ENCODE measurements at regions not wholly inside any gene's neighbourhood (a gene's known extent, or its start where the extent isn't known, plus 50 kb on each side); places are given as distances from the start of the nearest gene placed in this dataset.

GRCh38 chr11:45089251-45089650 is 57.2 kb upstream of the PRDM11 start:
- no peak for DNase-seq (ENCODE audit: low read depth in 2 of 3, low spot score in 2 of 3)

GRCh38 chr11:45089676-45090499 is 56.6 kb upstream of the PRDM11 start:
- no peak for DNase-seq (ENCODE audit: low read depth in 2 of 3, low spot score in 2 of 3)

GRCh38 chr11:45090607-45091006 is 55.8 kb upstream of the PRDM11 start:
- no peak for DNase-seq (ENCODE audit: low read depth in 2 of 3, low spot score in 2 of 3)

- DNase-seq (ENCODE audit: low read depth in 2 of 3, low spot score in 2 of 3): no peak
Observed at GRCh38 chr11:45091563-45092403, 54.7 kb upstream of the PRDM11 start.

- DNase-seq (ENCODE audit: low read depth in 2 of 3, low spot score in 2 of 3): no peak
Observed at GRCh38 chr11:45092404-45092785, 54.0 kb upstream of the PRDM11 start.

- DNase-seq (ENCODE audit: low read depth in 2 of 3, low spot score in 2 of 3): no peak
Observed at GRCh38 chr11:45092901-45093760, 53.3 kb upstream of the PRDM11 start.

- no peak for DNase-seq (ENCODE audit: low read depth in 2 of 3, low spot score in 2 of 3)
Observed at GRCh38 chr11:45093761-45094455, 52.5 kb upstream of the PRDM11 start.

- DNase-seq (ENCODE audit: low read depth in 2 of 3, low spot score in 2 of 3): no peak
Observed at GRCh38 chr11:45094958-45095690, 51.3 kb upstream of the PRDM11 start.

GRCh38 chr11:45095691-45096010 is 50.8 kb upstream of the PRDM11 start:
- no peak for DNase-seq (ENCODE audit: low read depth in 2 of 3, low spot score in 2 of 3)

- no peak for DNase-seq (ENCODE audit: low read depth in 2 of 3, low spot score in 2 of 3)
Observed at GRCh38 chr11:45096636-45097035, 49.8 kb upstream of the PRDM11 start.
